T-cell (primary cell): ENCODE measurements at regions not wholly inside any gene's neighbourhood (a gene's known extent, or its start where the extent isn't known, plus 50 kb on each side); places are given as distances from the start of the nearest gene placed in this dataset.

Source experiments
- ATAC-seq, 4 experiments: fragments of 200-7000 bp in 3 of 4; fragments of 150-1000 bp in 1 of 4; cut with Tn5 transposase; replicated peaks in 1 of 4; 1 replicate in 3 of 4; 2 replicates in 1 of 4; pipeline ENCODE4 v1.10.0; 2021; ENCODE audit warnings: moderate library complexity in 3 of 4, mild to moderate bottlenecking in 2 of 4, moderate number of reproducible peaks in 1 of 4
- CTCF ChIA-PET, 2 donors: fragments of 300-600 bp; sonication (Branson Sonifier 250); formaldehyde crosslinking; loops; one replicate each; lab custom pipeline; 2022; ENCODE audit warnings: antibody characterized with exemption in 2 of 2; lab: Charles Lee
- POLR2A ChIA-PET, 2 donors: fragments of 300-600 bp; sonication (Branson Sonifier 250); formaldehyde crosslinking; loops; one replicate each; lab custom pipeline; 2022; ENCODE audit warnings: antibody characterized with exemption in 2 of 2; lab: Charles Lee
- DNase-seq, 35 experiments: peaks; one replicate each; pipeline versions ENCODE4 v3.0.0 to v3.0.0-alpha.2; 2013 to 2023
- H3K27ac ChIP-seq: one replicate; pipeline ENCODE4 v1.5.1; 2013; ENCODE audit warnings: low read length
- H3K27me3 ChIP-seq, 2 experiments: replicated peaks in 1 of 2; 1 replicate in 1 of 2; 2 replicates in 1 of 2; pipeline versions ENCODE4 v1.6.1 to v1.7.0; 2013; ENCODE audit warnings: low read length in 1 of 2, mixed read lengths in 1 of 2; ENCODE audit not compliant: control insufficient read depth in 2 of 2, insufficient read depth in 2 of 2; ENCODE audit errors: extremely low read depth in 1 of 2
- H3K36me3 ChIP-seq, 2 donors: 1 replicate in 1 of 2; 2 replicates in 1 of 2; pipeline versions ENCODE4 v1.6.1 to v1.7.0; 2013; ENCODE audit warnings: low read length in 1 of 2; ENCODE audit not compliant: control insufficient read depth in 2 of 2, insufficient read depth in 1 of 2; ENCODE audit errors: extremely low read depth in 1 of 2
- H3K4me1 ChIP-seq, 2 experiments: 1 replicate in 1 of 2; 2 replicates in 1 of 2; pipeline versions ENCODE4 v1.6.1 to v1.7.0; 2013; ENCODE audit warnings: low read length in 2 of 2, mixed read lengths in 1 of 2; ENCODE audit not compliant: insufficient read depth in 2 of 2, control insufficient read depth in 1 of 2; ENCODE audit errors: extremely low read depth in 1 of 2
- H3K4me3 ChIP-seq, 2 donors: 1 replicate in 1 of 2; 2 replicates in 1 of 2; pipeline versions ENCODE4 v1.5.1 to v1.7.0; 2013; ENCODE audit warnings: mild to moderate bottlenecking in 2 of 2, low read length in 1 of 2, moderate library complexity in 1 of 2; ENCODE audit not compliant: control insufficient read depth in 1 of 2; ENCODE audit errors: extremely low read depth in 1 of 2
- H3K9me3 ChIP-seq: 2 replicates; pipeline ENCODE4 v1.7.0; 2013
- H3K27ac Mint-ChIP-seq, 2 donors: one replicate each; pipeline ENCODE4 v1.8.0; 2020 to 2021; ENCODE audit warnings: mild to moderate bottlenecking in 2 of 2, mixed read lengths in 2 of 2
- H3K27me3 Mint-ChIP-seq, 2 donors: one replicate each; pipeline ENCODE4 v1.8.0; 2021 to 2022; ENCODE audit warnings: mixed read lengths in 2 of 2
- H3K36me3 Mint-ChIP-seq: one replicate; pipeline ENCODE4 v1.8.0; 2021; ENCODE audit warnings: mixed read lengths
- H3K4me1 Mint-ChIP-seq, 3 donors: one replicate each; pipeline ENCODE4 v1.8.0; 2020 to 2022; ENCODE audit warnings: mixed read lengths in 3 of 3, mild to moderate bottlenecking in 1 of 3
- H3K4me3 Mint-ChIP-seq, 3 donors: one replicate each; pipeline ENCODE4 v1.8.0; 2020 to 2022; ENCODE audit warnings: mild to moderate bottlenecking in 3 of 3, mixed read lengths in 3 of 3, moderate library complexity in 3 of 3
- H3K9me3 Mint-ChIP-seq, 3 donors: one replicate each; pipeline ENCODE4 v1.8.0; 2020 to 2022; ENCODE audit warnings: mixed read lengths in 3 of 3
- WGBS: methylation state at CpG from one replicate; pipeline ENCODE4 v1.1.5; 2013; ENCODE audit warnings: missing lambda C conversion rate; ENCODE audit not compliant: insufficient coverage; 5-methylcytosine and 5-hydroxymethylcytosine counted together

DNA sequence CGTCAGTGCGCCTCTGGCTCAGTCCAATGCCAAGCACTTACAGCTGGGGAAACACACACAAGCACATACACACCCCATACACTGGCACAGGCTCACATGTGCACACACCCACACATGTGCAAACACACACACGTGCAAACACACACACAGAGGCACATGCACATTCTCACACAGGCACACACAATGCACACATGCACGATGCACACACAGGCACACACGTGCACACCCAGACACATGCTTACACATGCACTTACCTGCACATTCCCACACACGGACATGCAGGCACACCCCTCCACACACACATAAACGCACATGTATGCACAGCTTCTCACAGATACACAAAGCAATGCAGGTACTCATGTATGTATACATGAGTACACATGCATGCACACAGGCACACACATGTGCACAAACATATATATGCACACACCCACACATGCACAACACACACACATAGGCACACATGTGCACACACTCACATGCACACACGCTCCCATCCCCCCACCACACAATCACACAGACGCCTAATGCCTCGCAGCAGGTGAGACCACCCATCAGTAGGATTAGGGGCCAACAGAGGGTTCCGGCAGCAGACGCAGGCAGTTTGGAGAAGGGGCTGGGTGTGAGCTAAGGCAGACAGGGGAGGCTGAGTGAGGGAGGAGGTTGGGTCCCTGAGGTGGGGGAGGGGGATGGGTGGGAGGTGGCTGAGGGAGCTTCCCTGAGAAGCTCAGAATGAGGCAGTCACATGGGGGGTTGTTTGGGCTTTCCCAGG, 71.2 kb upstream of the SLCO4A1 start:
- CTCF ChIA-PET, result interaction anchor here in 1 of 2 donors (0.5 to 0.6 kb wide), 2 partner anchors 148 to 274 kb away, joined by 4 to 7 read pairs; no protein-coding TSS in a partner anchor
- WGBS, result 84% methylated on average over 7 of the region's 12 CpGs
- H3K4me3 Mint-ChIP-seq, result no peak overlapping the region

GRCh38 chr20:62571669-62572344, 70.5 kb upstream of the SLCO4A1 start:
- Mint-ChIP-seq H3K27me3 (peaks cover 28 to 49% of the 10 kb centered on the region in 2 donors), H3K9me3 (peaks cover 0 to 5% (median 0%) of the 10 kb centered on the region in 3 donors), H3K36me3 (no peaks in the 10 kb centered on the region), H3K27ac (no peak overlapping the region), H3K4me1 (peaks cover 0 to 6% (median 5%) of the 10 kb centered on the region in 3 donors), H3K4me3 (no peak overlapping the region)
- H3K27ac ChIP-seq, result no peak overlapping the region
- H3K27me3 ChIP-seq, result peaks cover 0 to 53% of the 10 kb centered on the region in 2 experiments
- H3K9me3 ChIP-seq, result no peaks in the 10 kb centered on the region
- ChIA-PET POLR2A (no interaction called here), CTCF (interaction anchor here in 1 of 2 donors (0.6 kb wide), 1 partner anchor 273 kb away, joined by 7 read pairs; no protein-coding TSS in a partner anchor)
- H3K4me3 ChIP-seq, result no peak overlapping the region
- H3K36me3 ChIP-seq, result no peaks in the 10 kb centered on the region
- DNase-seq, result peak in 1 of 35 experiments; percentile 33
- 79% methylated on average over 7 of the region's 9 CpGs for WGBS
- ATAC-seq, result peak in 2 of 4 experiments; percentile 31 to 53
- H3K4me1 ChIP-seq, result no peaks in the 10 kb centered on the region

More for the DNA sequence above, 71.2 kb upstream of the SLCO4A1 start:
- H3K9me3 ChIP-seq, result no peaks in the 10 kb centered on the region
- POLR2A ChIA-PET, result no interaction called here
- no peak overlapping the region for H3K4me3 ChIP-seq
- H3K27ac ChIP-seq, result no peak overlapping the region
- Mint-ChIP-seq H3K27ac (no peak overlapping the region), H3K4me1 (peaks cover 0 to 6% (median 5%) of the 10 kb centered on the region in 3 donors), H3K9me3 (peaks cover 0 to 5% (median 0%) of the 10 kb centered on the region in 3 donors), H3K36me3 (no peaks in the 10 kb centered on the region), H3K27me3 (peaks cover 26 to 46% of the 10 kb centered on the region in 2 donors)
- H3K4me1 ChIP-seq, result no peaks in the 10 kb centered on the region
- DNase-seq, result no peak
- H3K36me3 ChIP-seq, result no peaks in the 10 kb centered on the region
- no peak for ATAC-seq
- peaks cover 0 to 50% of the 10 kb centered on the region in 2 experiments for H3K27me3 ChIP-seq

GRCh38 chr20:62572980-62573379, 69.3 kb upstream of the SLCO4A1 start:
- H3K4me1 ChIP-seq, result no peaks in the 10 kb centered on the region
- Mint-ChIP-seq H3K27me3 (peaks cover 31 to 49% of the 10 kb centered on the region in 2 donors), H3K4me3 (no peak overlapping the region), H3K27ac (no peak overlapping the region), H3K9me3 (peaks cover 0 to 5% (median 0%) of the 10 kb centered on the region in 3 donors), H3K4me1 (peaks cover 0 to 6% (median 5%) of the 10 kb centered on the region in 3 donors), H3K36me3 (no peaks in the 10 kb centered on the region)
- ChIA-PET POLR2A (interaction anchor here in 1 of 2 donors (0.6 kb wide), 1 partner anchor 40 kb away, joined by 3 read pairs; no protein-coding TSS in a partner anchor), CTCF (no interaction called here)
- no peak overlapping the region for H3K27ac ChIP-seq
- DNase-seq (no peak), ATAC-seq (no peak)
- H3K4me3 ChIP-seq, result no peak overlapping the region
- H3K9me3 ChIP-seq, result no peaks in the 10 kb centered on the region
- 60% methylated on average over 11 of the region's 15 CpGs for WGBS
- H3K27me3 ChIP-seq, result peaks cover 0 to 56% of the 10 kb centered on the region in 2 experiments
- H3K36me3 ChIP-seq, result no peaks in the 10 kb centered on the region

GRCh38 chr20:62573817-62574216, 68.5 kb upstream of the SLCO4A1 start:
- CTCF ChIA-PET, result no interaction called here
- 60% methylated on average over 1 of the region's 3 CpGs for WGBS

GRCh38 chr20:62574230-62574993, 67.9 kb upstream of the SLCO4A1 start:
- POLR2A ChIA-PET, result no interaction called here
- Histone ChIP-seq H3K27ac (no peak overlapping the region), H3K4me1 (no peaks in the 10 kb centered on the region), H3K27me3 (peaks cover 0 to 60% of the 10 kb centered on the region in 2 experiments), H3K4me3 (no peak overlapping the region), H3K9me3 (no peaks in the 10 kb centered on the region), H3K36me3 (no peaks in the 10 kb centered on the region)
- 90% methylated on average over 14 of the region's 23 CpGs for WGBS
- no peak overlapping the region for H3K27ac Mint-ChIP-seq
- peaks cover 0 to 5% (median 0%) of the 10 kb centered on the region in 3 donors for H3K9me3 Mint-ChIP-seq
- H3K27me3 Mint-ChIP-seq, result peaks cover 36 to 54% of the 10 kb centered on the region in 2 donors
- CTCF ChIA-PET, result no interaction called here
- ATAC-seq (no peak), DNase-seq (no peak)
- no peak overlapping the region for H3K4me3 Mint-ChIP-seq
- peaks cover 0 to 13% (median 5%) of the 10 kb centered on the region in 3 donors for H3K4me1 Mint-ChIP-seq
- no peaks in the 10 kb centered on the region for H3K36me3 Mint-ChIP-seq

More at GRCh38 chr20:62573817-62574216, 68.5 kb upstream of the SLCO4A1 start:
- Mint-ChIP-seq H3K4me3 (no peak overlapping the region), H3K4me1 (peaks cover 0 to 7% (median 5%) of the 10 kb centered on the region in 3 donors), H3K27me3 (peaks cover 33 to 54% of the 10 kb centered on the region in 2 donors), H3K27ac (no peak overlapping the region), H3K36me3 (no peaks in the 10 kb centered on the region), H3K9me3 (peaks cover 0 to 5% (median 0%) of the 10 kb centered on the region in 3 donors)
- DNase-seq (no peak), ATAC-seq (no peak)
- POLR2A ChIA-PET, result no interaction called here
- Histone ChIP-seq H3K36me3 (no peaks in the 10 kb centered on the region), H3K4me3 (no peak overlapping the region), H3K4me1 (no peaks in the 10 kb centered on the region), H3K27ac (no peak overlapping the region), H3K27me3 (peaks cover 0 to 62% of the 10 kb centered on the region in 2 experiments), H3K9me3 (no peaks in the 10 kb centered on the region)
